Kidney (tissue), 13 donors: ENCODE measurements at regions not wholly inside any gene's neighbourhood (a gene's known extent, or its start where the extent isn't known, plus 50 kb on each side); places are given as distances from the start of the nearest gene placed in this dataset.
A peak's percentile ranks its signal among the peaks of the same experiment; 100 is the strongest.

Experiments used
- DNase-seq, 5 donors: peaks; one replicate each; pipeline ENCODE4 v3.0.0-alpha.2; 2013 to 2020
- FAIRE-seq: peaks from 2 replicates; lab custom pipeline; 2012; peaks lifted over from hg19 to GRCh38; lab: Jason Lieb, UNC
- H3K27ac ChIP-seq, 2 donors: one replicate each; pipeline ENCODE4 v1.7.0; 2013; ENCODE audit warnings: low read depth in 2 of 2, low read length in 2 of 2, inconsistent platforms in 1 of 2
- H3K27me3 ChIP-seq: one replicate; pipeline ENCODE4 v1.7.1; 2013; ENCODE audit warnings: low read length, inconsistent platforms; ENCODE audit not compliant: control insufficient read depth, insufficient read depth
- H3K36me3 ChIP-seq, 3 donors: one replicate each; pipeline versions ENCODE4 v1.7.0 to v1.7.1; 2013; ENCODE audit warnings: low read length in 3 of 3, control low read depth in 1 of 3, inconsistent platforms in 1 of 3; ENCODE audit not compliant: insufficient read depth in 3 of 3, control insufficient read depth in 2 of 3
- H3K4me1 ChIP-seq, 3 donors: one replicate each; pipeline versions ENCODE4 v1.7.0 to v1.7.1; 2013; ENCODE audit warnings: low read length in 3 of 3, inconsistent platforms in 1 of 3, low read depth in 1 of 3; ENCODE audit not compliant: control insufficient read depth in 2 of 3, insufficient read depth in 2 of 3
- H3K4me3 ChIP-seq, 3 donors: one replicate each; pipeline versions ENCODE4 v1.7.0 to v1.8.1; 2013; ENCODE audit warnings: low read length in 3 of 3, control low read depth in 1 of 3, inconsistent platforms in 1 of 3
- H3K9ac ChIP-seq, 3 donors: one replicate each; pipeline versions ENCODE4 v1.7.0 to v1.7.1; 2013; ENCODE audit warnings: low read length in 3 of 3, control low read depth in 1 of 3, inconsistent platforms in 1 of 3
- H3K9me3 ChIP-seq, 3 donors: one replicate each; pipeline versions ENCODE4 v1.7.0 to v1.7.1; 2013; ENCODE audit warnings: low read length in 3 of 3, control low read depth in 1 of 3, inconsistent platforms in 1 of 3; ENCODE audit not compliant: control insufficient read depth in 2 of 3, insufficient read depth in 1 of 3
- CTCF ChIP-seq: IDR thresholded peaks from 3 replicates; pipeline ENCODE4 v1.5.1; 2012; ENCODE audit warnings: mild to moderate bottlenecking, moderate library complexity, borderline replicate concordance; ENCODE audit not compliant: insufficient read depth; ENCODE audit errors: extremely low read depth
- intact Hi-C: fragments of 100-400 bp; cut with DNase I; formaldehyde crosslinking; loops from one replicate; pipeline ENCODE4 v1.11.1; 2022
- donor health status: control.
- donor health status: control.
- donor health status: control.
- donor health status: control.
- donor health status: control.
- donor health status: DM: yes; HTN: yes; CAD: no.
- donor health status: Normal renal cell carcinoma (clear cell type).

DNA sequence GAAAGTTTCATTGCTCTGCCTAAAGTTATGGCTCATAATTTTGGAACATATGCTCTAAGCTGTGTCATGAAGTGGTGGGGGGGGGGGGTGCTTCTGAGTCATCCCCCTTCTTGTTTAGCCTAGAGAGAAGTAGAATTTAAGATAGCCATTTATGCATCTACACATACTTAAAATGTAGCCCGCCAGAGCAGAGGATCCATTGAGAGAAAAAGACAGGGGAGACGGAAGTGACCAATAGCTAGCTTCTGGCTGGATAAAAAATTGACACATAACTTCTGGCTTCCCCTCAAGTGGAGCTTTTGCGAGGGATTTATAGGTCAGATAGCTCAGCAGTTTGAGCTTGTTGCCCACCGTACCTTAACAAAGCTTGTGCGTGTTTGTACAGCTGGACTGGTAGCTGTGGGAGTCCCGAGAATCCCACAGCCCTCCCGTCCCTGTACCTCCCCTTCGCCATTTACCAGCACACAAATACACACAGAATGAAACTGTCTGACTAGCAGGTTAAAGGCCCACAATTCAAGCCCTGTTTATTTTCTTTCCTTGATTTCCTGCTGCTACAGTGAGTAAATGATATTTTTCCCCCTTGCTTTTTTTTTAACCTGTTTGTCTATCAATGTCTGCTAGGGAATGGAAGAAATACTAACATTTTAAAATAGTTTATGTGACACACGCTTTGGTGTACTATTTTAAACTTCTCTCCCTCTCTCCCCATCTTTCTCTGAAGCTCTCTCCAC, 232.6 kb upstream of the FERD3L start:
- H3K9ac ChIP-seq: no peak overlapping the region
- intact Hi-C loops: no loop called here
- H3K4me1 ChIP-seq: no peaks in the 10 kb centered on the region
- H3K36me3 ChIP-seq: no peaks in the 10 kb centered on the region
- peaks cover 0 to 3% (median 0%) of the 10 kb centered on the region in 3 donors for H3K9me3 ChIP-seq
- TF ChIP-seq CTCF: no peak
- no peaks in the 10 kb centered on the region for H3K27me3 ChIP-seq
- no peak for FAIRE-seq
- peak overlapping the region in 1 of 3 donors; percentile 23 for H3K4me3 ChIP-seq
- DNase-seq: peak in 4 of 5 donors; percentile 60 to 77 (median 67)
- no peak overlapping the region for H3K27ac ChIP-seq

GRCh38 chr7:19376538-19376937, 231.3 kb upstream of the FERD3L start:
- intact Hi-C loops: no loop called here
- Histone ChIP-seq H3K4me1 (no peaks in the 10 kb centered on the region), H3K27me3 (no peaks in the 10 kb centered on the region), H3K27ac (no peak overlapping the region), H3K9ac (no peak overlapping the region), H3K36me3 (no peaks in the 10 kb centered on the region), H3K4me3 (no peak overlapping the region), H3K9me3 (peaks cover 0 to 3% (median 0%) of the 10 kb centered on the region in 3 donors)
- FAIRE-seq (no peak), DNase-seq (peak in 1 of 5 donors; percentile 1)
- no peak for TF ChIP-seq CTCF

GRCh38 chr7:19375976-19376375, 230.8 kb upstream of the FERD3L start:
- DNase-seq (no peak), FAIRE-seq (no peak)
- intact Hi-C loops: no loop called here
- no peak for TF ChIP-seq CTCF
- no peaks in the 10 kb centered on the region for H3K27me3 ChIP-seq
- H3K9me3 ChIP-seq: peaks cover 0 to 3% (median 0%) of the 10 kb centered on the region in 3 donors
- H3K27ac ChIP-seq: no peak overlapping the region
- H3K36me3 ChIP-seq: no peaks in the 10 kb centered on the region
- no peak overlapping the region for H3K9ac ChIP-seq
- no peaks in the 10 kb centered on the region for H3K4me1 ChIP-seq
- no peak overlapping the region for H3K4me3 ChIP-seq

DNA sequence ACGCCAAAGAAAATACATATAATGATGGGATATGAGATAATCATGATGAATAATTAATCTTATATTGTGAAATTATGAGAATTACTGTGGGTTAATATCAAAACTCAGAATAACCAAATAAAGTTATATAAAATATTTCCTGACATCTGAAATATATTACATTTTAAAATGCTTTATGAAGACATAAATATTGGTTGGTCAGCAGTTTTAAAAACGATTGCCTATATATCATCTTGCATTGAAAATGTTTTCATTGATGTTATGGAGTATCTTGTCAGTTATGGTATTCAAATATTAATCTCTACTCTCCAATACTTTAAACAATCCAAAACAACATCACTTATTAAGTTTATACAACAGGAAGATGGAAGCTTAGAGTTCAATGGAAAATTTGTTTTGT, 228.1 kb upstream of the FERD3L start:
- no peaks in the 10 kb centered on the region for H3K4me1 ChIP-seq

More for the DNA sequence above, 228.1 kb upstream of the FERD3L start:
- H3K27me3 ChIP-seq: no peaks in the 10 kb centered on the region
- FAIRE-seq (no peak), DNase-seq (no peak)
- TF ChIP-seq CTCF: no peak
- no peak overlapping the region for H3K4me3 ChIP-seq
- no peak overlapping the region for H3K9ac ChIP-seq
- no peaks in the 10 kb centered on the region for H3K36me3 ChIP-seq
- peaks cover 0 to 3% (median 0%) of the 10 kb centered on the region in 3 donors for H3K9me3 ChIP-seq
- intact Hi-C loops: no loop called here
- H3K27ac ChIP-seq: no peak overlapping the region
